Suprapubic skin (tissue), 4 donors: ENCODE measurements at regions not wholly inside any gene's neighbourhood (a gene's known extent, or its start where the extent isn't known, plus 50 kb on each side); places are given as distances from the start of the nearest gene placed in this dataset.

Experiments used
- DNase-seq, 2 donors: peaks; one replicate each; pipeline ENCODE4 v3.0.0-alpha.2; 2019; ENCODE audit warnings: low spot score in 2 of 2
- H3K27ac ChIP-seq: fragments of 200-600 bp; sonication (generic); one replicate; pipeline ENCODE4 v1.5.1; 2019
- H3K27me3 ChIP-seq: fragments of 200-600 bp; sonication (generic); one replicate; pipeline ENCODE4 v1.5.1; 2019
- H3K36me3 ChIP-seq: fragments of 200-600 bp; sonication (generic); one replicate; pipeline ENCODE4 v1.5.1; 2019
- H3K4me1 ChIP-seq: fragments of 200-600 bp; sonication (generic); one replicate; pipeline ENCODE4 v1.5.1; 2019
- H3K4me3 ChIP-seq: fragments of 200-600 bp; sonication (generic); one replicate; pipeline ENCODE4 v1.5.1; 2019; ENCODE audit warnings: mild to moderate bottlenecking
- H3K9me3 ChIP-seq: fragments of 200-600 bp; sonication (generic); one replicate; pipeline ENCODE4 v1.5.1; 2019
- EP300 ChIP-seq: sonication (generic); formaldehyde crosslinking; IDR thresholded peaks from one replicate; pipeline ENCODE4 v1.6.1; 2017; ENCODE audit warnings: antibody characterized with exemption
- POLR2A ChIP-seq, 2 donors: fragments of 450-650 bp; IDR thresholded peaks; one replicate each; pipeline ENCODE4 v1.6.1; 2017; ENCODE audit warnings: antibody characterized with exemption in 2 of 2, mild to moderate bottlenecking in 2 of 2, moderate library complexity in 2 of 2
- POLR2AphosphoS5 ChIP-seq, 3 donors: sonication (generic); formaldehyde crosslinking; IDR thresholded peaks; one replicate each; pipeline ENCODE4 v1.6.1; 2017; ENCODE audit warnings: antibody characterized with exemption in 3 of 3
- WGBS: methylation state at CpG from one replicate; pipeline ENCODE4 v1.1.5; 2018; 5-methylcytosine and 5-hydroxymethylcytosine counted together
- TF ChIP-seq, protein P1 (sequence below), 2 donors: fragments of 200-600 bp in 1 of 2; fragments of 450-650 bp in 1 of 2; sonication (generic) in 1 of 2; IDR thresholded peaks; one replicate each; pipeline ENCODE4 v1.5.1; 2016 to 2019; ENCODE audit warnings: antibody characterized with exemption in 2 of 2, mild to moderate bottlenecking in 1 of 2, moderate library complexity in 1 of 2

DNA sequence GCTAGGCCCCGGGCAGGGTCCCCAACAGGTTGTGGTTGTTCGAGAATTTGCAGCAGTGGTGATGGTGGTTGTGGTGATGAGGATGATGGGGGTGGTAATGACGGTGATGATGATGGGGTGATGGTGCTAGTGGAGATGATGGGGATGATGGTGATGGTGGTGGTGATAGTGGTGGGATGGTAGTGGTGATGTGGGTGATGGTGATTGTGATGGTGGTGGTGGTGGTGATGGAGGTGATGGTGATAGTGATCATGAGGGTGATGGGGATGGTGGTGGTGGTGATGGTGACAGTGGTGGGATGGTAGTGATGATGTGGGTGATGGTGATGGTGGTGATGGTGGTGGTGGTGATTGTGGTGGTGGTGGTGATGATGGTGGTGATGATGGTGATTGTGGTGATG lies 343.3 kb downstream of the SEC14L1 start:
- TF ChIP-seq POLR2A (IDR thresholded peaks at IDR 0.05): no peak
- TF ChIP-seq, protein P1, sequence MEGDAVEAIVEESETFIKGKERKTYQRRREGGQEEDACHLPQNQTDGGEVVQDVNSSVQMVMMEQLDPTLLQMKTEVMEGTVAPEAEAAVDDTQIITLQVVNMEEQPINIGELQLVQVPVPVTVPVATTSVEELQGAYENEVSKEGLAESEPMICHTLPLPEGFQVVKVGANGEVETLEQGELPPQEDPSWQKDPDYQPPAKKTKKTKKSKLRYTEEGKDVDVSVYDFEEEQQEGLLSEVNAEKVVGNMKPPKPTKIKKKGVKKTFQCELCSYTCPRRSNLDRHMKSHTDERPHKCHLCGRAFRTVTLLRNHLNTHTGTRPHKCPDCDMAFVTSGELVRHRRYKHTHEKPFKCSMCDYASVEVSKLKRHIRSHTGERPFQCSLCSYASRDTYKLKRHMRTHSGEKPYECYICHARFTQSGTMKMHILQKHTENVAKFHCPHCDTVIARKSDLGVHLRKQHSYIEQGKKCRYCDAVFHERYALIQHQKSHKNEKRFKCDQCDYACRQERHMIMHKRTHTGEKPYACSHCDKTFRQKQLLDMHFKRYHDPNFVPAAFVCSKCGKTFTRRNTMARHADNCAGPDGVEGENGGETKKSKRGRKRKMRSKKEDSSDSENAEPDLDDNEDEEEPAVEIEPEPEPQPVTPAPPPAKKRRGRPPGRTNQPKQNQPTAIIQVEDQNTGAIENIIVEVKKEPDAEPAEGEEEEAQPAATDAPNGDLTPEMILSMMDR (IDR thresholded peaks at IDR 0.05): no peak
- no peak for TF ChIP-seq POLR2AphosphoS5 (IDR thresholded peaks at IDR 0.05)
- no peak for DNase-seq
- Histone ChIP-seq H3K4me3 (no peak overlapping the region), H3K27ac (no peak overlapping the region), H3K27me3 (no peaks in the 10 kb centered on the region), H3K4me1 (peaks cover 21% of the 10 kb centered on the region), H3K9me3 (no peaks in the 10 kb centered on the region), H3K36me3 (peaks cover 50% of the 10 kb centered on the region)
- 97% methylated on average over 3 of the region's 3 CpGs for WGBS

DNA sequence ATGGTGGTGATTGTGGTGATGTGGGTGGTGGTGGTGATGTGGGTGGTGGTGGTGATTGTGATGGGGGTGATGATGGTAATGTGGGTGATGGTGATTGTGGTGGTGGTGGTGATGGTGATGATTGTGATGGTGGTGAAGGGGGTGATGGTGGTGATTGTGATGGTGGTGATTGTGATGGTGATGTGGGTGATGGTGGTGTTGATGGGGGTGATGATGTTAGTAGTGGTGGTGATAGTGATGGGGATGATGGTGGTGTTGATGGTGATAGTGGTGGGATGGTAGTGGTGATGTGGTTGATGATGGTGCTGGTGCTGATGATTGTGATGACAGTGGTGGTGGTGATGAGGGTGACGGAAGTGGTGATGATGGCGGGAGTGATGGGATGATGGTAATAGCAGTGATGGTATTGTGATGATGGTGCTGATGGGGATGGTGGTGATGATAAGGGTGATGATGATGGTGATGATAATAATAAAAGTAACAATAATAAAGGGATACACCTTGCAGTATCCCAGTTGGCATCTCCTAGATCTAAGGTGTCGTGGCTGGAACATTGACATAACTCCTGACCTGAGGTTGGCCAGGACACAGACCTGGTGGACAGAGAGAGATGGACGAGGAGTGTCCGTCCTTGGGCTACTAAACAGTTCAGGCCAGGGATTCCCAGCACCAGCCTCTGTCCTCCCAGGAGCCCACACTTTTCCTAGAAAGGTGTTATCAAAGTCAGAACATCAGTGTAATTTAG lies 344.5 kb downstream of the SEC14L1 start:
- Histone ChIP-seq H3K36me3 (peaks cover 62% of the 10 kb centered on the region), H3K27ac (no peak overlapping the region), H3K4me1 (peaks cover 20% of the 10 kb centered on the region), H3K4me3 (no peak overlapping the region), H3K9me3 (no peaks in the 10 kb centered on the region), H3K27me3 (no peaks in the 10 kb centered on the region)
- DNase-seq: no peak
- WGBS: 96% methylated on average over 5 of the region's 5 CpGs
- no peak for TF ChIP-seq POLR2AphosphoS5 (IDR thresholded peaks at IDR 0.05)

DNA sequence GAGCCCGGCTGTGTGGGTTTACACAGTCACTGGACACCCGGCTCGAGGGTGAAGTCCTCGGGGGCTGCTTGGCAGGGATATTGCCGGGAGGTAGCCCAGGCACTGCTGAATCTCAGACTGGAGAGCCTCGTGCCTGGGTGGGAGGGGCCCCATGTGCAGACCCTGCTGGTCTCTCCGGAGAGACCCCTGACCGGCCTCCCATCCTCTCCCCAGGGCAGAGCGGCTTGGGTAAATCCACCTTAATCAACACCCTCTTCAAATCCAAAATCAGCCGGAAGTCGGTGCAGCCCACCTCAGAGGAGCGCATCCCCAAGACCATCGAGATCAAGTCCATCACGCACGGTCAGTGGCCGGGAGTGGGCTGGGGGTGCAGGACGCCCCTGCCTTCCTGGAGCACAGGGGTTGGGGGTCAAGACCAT lies 346.5 kb downstream of the SEC14L1 start:
- H3K36me3 ChIP-seq: peaks cover 79% of the 10 kb centered on the region
- peaks cover 18% of the 10 kb centered on the region for H3K4me1 ChIP-seq
- H3K9me3 ChIP-seq: no peaks in the 10 kb centered on the region
- 93% methylated on average over 3 of the region's 17 CpGs for WGBS
- no peak overlapping the region for H3K4me3 ChIP-seq
- H3K27ac ChIP-seq: no peak overlapping the region
- no peaks in the 10 kb centered on the region for H3K27me3 ChIP-seq
- TF ChIP-seq POLR2AphosphoS5 (IDR thresholded peaks at IDR 0.05) (no peak), POLR2A (IDR thresholded peaks at IDR 0.05) (no peak)
- TF ChIP-seq, protein P1 (IDR thresholded peaks at IDR 0.05): no peak
- DNase-seq: peak in 1 of 2 donors; percentile 61

DNA sequence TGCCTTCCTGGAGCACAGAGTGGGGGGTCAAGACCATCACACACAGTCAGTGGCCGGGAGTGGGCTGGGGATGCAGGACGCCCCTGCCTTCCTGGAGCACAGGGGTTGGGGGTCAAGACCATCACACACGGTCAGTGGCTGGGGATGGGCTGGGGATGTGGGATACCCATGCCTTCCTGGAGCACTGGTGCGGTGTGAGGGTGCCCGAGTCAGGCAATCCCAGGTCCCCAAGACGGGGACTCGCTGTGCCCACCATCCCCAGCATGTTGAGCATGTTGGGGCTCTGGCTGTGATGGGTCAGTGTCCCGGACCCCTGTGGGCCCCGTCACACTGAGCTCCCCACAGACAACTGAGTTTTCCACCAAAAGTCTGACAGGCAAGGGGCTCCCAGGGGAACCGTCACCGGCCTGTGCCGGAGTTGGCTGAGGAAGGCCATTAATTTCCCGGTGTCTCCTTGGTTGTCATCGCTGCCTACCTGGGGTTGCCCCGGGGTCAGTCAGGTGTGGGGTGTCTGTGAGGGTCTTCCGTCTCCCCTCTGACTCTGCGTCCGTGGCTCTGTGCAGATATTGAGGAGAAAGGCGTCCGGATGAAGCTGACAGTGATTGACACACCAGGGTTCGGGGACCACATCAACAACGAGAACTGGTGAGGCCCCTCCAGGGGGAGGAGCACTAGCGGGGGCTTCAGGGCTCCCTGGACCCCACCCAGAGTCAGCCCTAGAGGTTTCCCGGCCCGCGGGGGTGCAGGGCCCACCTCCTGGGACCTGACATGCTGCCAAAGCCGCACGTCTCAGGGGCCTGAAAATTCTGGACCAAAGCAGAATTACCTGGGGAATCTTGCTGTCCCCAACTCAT lies 347.1 kb downstream of the SEC14L1 start:
- peaks cover 18% of the 10 kb centered on the region for H3K4me1 ChIP-seq
- no peaks in the 10 kb centered on the region for H3K9me3 ChIP-seq
- 83% methylated on average over 14 of the region's 28 CpGs for WGBS
- no peaks in the 10 kb centered on the region for H3K27me3 ChIP-seq
- TF ChIP-seq, protein P1 (IDR thresholded peaks at IDR 0.05): no peak
- TF ChIP-seq POLR2AphosphoS5 (IDR thresholded peaks at IDR 0.05) (no peak), POLR2A (IDR thresholded peaks at IDR 0.05) (no peak), EP300 (no peak)
- H3K4me3 ChIP-seq: no peak overlapping the region
- peaks cover 79% of the 10 kb centered on the region for H3K36me3 ChIP-seq
- H3K27ac ChIP-seq: no peak overlapping the region
- DNase-seq: peak in 1 of 2 donors; percentile 60

DNA sequence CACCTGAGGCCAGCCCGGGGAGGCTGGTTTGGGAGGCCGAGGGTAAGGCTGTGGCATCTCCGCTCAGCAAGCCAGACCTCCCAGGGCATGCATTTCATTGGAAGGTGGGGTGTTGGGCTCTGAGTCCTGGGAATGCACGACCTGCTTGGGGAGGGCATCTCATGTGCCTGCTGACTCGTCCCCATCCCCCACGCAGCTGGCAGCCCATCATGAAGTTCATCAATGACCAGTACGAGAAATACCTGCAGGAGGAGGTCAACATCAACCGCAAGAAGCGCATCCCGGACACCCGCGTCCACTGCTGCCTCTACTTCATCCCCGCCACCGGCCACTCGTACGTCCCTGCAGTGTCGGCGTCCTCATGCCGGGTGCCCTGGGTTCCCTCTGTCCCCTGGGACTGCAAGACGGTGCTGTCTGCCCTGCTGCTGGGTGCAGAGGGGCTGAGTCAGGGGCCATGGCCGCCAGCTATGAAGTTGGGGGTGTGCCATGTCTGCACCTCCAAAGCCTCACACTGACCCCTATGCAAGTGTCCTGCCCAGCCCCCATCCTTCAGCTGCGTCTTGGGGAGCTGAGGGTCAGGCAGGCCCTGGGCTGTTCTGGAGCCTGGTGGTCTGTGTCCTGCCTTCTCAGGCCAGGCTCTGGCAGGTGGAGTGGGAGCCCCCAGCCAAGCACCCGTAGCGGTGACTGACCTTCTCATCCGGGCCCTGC lies 347.9 kb downstream of the SEC14L1 start:
- H3K9me3 ChIP-seq: no peaks in the 10 kb centered on the region
- 94% methylated on average over 16 of the region's 25 CpGs for WGBS
- H3K4me1 ChIP-seq: peaks cover 18% of the 10 kb centered on the region
- peak in 1 of 2 donors; percentile 61 for DNase-seq
- no peak overlapping the region for H3K4me3 ChIP-seq
- H3K27ac ChIP-seq: no peak overlapping the region
- peaks cover 77% of the 10 kb centered on the region for H3K36me3 ChIP-seq
- no peak for TF ChIP-seq EP300
- TF ChIP-seq POLR2AphosphoS5 (IDR thresholded peaks at IDR 0.05): no peak
- TF ChIP-seq, protein P1 (IDR thresholded peaks at IDR 0.05): no peak
- TF ChIP-seq POLR2A (IDR thresholded peaks at IDR 0.05): no peak
- H3K27me3 ChIP-seq: no peaks in the 10 kb centered on the region
